ENCODE measurements at regions not wholly inside any gene's neighbourhood (a gene's known extent, or its start where the extent isn't known, plus 50 kb on each side); places are given as distances from the start of the nearest gene placed in this dataset.

DNA sequence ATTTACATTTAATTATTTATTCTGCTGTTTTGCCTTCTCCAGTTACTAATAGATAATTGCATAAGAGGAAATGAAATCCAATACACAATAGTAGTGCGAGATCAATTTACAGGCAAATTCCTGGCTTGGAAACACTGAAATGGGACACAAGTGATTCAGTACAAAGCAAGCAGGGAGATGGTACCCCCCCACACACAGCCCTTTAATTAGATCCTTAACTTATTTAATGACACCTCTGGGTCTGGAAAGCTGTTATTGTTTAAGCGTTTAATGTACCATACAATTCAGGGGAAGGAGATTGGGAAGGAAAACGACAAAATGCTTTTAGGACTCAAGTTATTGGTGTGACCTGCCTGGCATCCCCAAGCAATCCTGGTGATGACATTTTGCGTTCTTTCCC, 318.2 kb downstream of the NPIPA8 start:
- TF ChIP-seq, protein P1, sequence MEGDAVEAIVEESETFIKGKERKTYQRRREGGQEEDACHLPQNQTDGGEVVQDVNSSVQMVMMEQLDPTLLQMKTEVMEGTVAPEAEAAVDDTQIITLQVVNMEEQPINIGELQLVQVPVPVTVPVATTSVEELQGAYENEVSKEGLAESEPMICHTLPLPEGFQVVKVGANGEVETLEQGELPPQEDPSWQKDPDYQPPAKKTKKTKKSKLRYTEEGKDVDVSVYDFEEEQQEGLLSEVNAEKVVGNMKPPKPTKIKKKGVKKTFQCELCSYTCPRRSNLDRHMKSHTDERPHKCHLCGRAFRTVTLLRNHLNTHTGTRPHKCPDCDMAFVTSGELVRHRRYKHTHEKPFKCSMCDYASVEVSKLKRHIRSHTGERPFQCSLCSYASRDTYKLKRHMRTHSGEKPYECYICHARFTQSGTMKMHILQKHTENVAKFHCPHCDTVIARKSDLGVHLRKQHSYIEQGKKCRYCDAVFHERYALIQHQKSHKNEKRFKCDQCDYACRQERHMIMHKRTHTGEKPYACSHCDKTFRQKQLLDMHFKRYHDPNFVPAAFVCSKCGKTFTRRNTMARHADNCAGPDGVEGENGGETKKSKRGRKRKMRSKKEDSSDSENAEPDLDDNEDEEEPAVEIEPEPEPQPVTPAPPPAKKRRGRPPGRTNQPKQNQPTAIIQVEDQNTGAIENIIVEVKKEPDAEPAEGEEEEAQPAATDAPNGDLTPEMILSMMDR (IDR thresholded peaks at IDR 0.05; ENCODE audit: insufficient read depth, low read length), result no peak
- DNase-seq (ENCODE audit: low read depth), result no peak
- H3K4me3 ChIP-seq (ENCODE audit: low read depth, low read length), result no peak overlapping the region

DNA sequence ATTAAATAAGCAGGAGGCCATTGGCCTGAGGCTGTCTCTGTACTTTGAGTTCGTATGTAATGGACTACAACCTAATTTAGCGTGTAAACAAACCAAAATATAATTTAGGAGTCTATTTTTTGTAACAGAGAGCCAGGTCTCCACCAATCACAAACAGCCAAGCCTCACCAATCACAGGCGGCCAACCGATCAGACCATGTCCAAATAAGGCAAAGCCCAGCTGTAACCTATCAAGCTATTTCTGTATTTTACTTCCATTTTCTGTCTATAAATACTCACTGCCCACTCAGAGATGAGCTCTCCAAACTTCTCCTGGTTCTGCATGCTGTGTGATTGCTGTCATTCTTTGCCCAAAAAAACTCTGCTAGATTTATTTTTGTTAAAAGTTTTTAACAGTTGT, 322.7 kb downstream of the NPIPA8 start:
- TF ChIP-seq, protein P1 (IDR thresholded peaks at IDR 0.05; ENCODE audit: insufficient read depth, low read length), result no peak
- no peak overlapping the region for H3K4me3 ChIP-seq (ENCODE audit: low read depth, low read length)
- DNase-seq (ENCODE audit: low read depth), result no peak

DNA sequence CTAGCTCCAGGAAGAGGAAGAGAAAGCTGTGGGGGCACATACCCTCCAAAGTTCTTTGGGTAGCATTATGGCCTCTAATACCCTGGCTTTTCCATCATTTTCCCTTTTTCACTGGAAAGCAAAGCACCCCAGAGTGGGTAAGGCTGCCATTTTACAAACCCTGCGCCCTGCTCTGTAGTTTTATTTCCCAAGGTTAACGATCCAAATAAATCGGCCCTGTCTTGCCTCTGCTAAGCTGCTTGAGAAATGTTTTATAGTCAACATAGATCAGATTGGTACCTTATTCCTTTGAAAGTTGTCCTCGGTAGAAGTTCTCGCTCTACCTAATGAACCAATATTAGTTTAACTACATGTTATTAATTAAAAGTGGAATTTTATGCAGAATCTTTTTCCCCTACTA, 328.2 kb downstream of the NPIPA8 start:
- TF ChIP-seq, protein P1 (IDR thresholded peaks at IDR 0.05; ENCODE audit: insufficient read depth, low read length), result no peak
- no peak overlapping the region for H3K4me3 ChIP-seq (ENCODE audit: low read depth, low read length)

DNA sequence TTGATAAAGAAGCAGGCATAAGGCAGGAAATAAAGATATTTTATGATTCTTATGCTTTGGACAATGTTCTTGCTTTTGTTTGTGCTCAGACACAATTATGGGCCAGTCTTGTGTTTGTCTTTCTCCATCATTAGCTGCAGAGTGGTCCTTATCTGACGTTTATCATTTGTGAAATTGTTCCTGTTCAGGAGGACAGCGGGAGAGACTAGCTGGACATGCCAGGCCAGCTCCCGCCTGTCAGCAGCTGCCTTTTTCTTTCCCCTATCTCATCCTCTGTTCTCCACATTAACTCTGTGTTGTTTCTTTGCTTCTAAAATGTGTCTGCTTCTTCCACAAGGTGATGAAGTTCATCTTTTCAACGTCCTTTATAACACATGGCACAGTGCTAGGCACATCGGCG, 333.5 kb downstream of the NPIPA8 start:
- DNase-seq (ENCODE audit: low read depth), result no peak
- TF ChIP-seq, protein P1 (IDR thresholded peaks at IDR 0.05; ENCODE audit: insufficient read depth, low read length), result no peak
- H3K4me3 ChIP-seq (ENCODE audit: low read depth, low read length), result no peak overlapping the region

More for the DNA sequence above, 328.2 kb downstream of the NPIPA8 start:
- DNase-seq (ENCODE audit: low read depth), result no peak

DNA sequence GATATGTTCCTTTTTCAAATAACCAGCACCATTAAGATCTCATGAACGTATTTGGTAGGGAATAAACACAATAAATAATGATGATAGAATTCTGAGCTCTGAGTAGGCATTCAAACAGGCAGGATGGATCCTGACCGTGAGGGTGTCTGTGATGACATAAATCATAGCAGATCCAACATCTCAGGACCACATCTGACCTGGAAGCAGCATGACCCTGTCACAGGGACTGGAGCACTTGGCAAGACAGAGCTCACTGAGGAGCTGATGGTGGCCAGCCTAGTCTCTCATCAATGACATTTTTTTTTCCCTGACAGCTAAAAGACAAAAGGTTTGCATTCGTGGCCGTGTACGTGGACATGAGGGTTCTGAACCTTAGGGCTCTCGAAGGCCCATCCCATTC, 337.5 kb downstream of the NPIPA8 start:
- TF ChIP-seq, protein P1 (IDR thresholded peaks at IDR 0.05; ENCODE audit: insufficient read depth, low read length), result no peak
- DNase-seq (ENCODE audit: low read depth), result no peak
- H3K4me3 ChIP-seq (ENCODE audit: low read depth, low read length), result no peak overlapping the region

DNA sequence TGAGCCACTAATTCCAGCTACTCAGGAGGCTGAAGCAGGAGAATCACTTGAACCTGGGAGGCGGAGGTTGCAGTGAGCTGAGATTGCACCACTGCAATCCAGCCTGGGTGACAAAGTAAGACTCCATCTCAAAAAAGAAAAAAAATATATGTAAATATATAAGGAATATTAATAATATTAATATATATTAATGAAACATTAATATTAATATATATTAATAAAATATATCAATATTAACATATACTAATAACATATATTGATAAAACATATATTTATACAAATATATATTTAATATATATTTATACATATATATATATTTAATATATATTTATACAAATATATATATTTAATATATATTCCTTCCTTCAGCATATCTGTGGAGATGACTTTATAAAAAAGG, 338.0 kb downstream of the NPIPA8 start:
- no peak for DNase-seq (ENCODE audit: low read depth)
- H3K4me3 ChIP-seq (ENCODE audit: low read depth, low read length), result no peak overlapping the region

DNA sequence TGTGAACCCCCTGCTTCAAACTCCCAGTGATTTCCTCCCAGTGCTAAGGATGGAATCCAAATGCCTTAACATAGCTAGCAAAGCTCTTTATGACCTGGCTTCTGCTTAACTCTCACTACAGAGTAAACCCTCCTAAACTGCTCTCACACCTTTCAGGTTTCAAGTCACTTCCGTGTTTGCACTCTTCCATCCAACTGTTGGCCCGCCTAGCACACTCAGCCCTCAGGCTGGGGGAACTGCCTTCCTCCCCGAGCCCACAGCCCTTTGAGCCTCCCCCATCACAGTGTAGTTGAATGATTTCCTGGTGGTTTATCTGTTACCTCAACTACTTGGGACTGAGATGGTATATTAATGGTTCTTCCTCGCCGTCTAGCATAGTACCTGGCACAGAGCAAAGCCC, 342.5 kb downstream of the NPIPA8 start:
- TF ChIP-seq, protein P1 (IDR thresholded peaks at IDR 0.05; ENCODE audit: insufficient read depth, low read length), result no peak
- DNase-seq (ENCODE audit: low read depth), result no peak

More for the DNA sequence above, 338.0 kb downstream of the NPIPA8 start:
- TF ChIP-seq, protein P1 (IDR thresholded peaks at IDR 0.05; ENCODE audit: insufficient read depth, low read length), result no peak

More for the DNA sequence above, 342.5 kb downstream of the NPIPA8 start:
- H3K4me3 ChIP-seq (ENCODE audit: low read depth, low read length), result no peak overlapping the region
